HG03103 (cell line): ENCODE measurements at regions not wholly inside any gene's neighbourhood (a gene's known extent, or its start where the extent isn't known, plus 50 kb on each side); places are given as distances from the start of the nearest gene placed in this dataset.

Experiments
- ATAC-seq: cut with Tn5 transposase; IDR thresholded peaks from one replicate; pipeline ENCODE4 v1.9.1; 2021; ENCODE audit warnings: low read depth; ENCODE audit not compliant: unreplicated experiment

GRCh38 chr20:52787216-52787615 lies 184.9 kb upstream of the TSHZ2 start:
- ATAC-seq, result no peak

- ATAC-seq, result no peak
Measured at GRCh38 chr20:52785679-52786078, 186.5 kb upstream of the TSHZ2 start.

- ATAC-seq, result no peak
Measured at GRCh38 chr20:52783769-52784168, 188.4 kb upstream of the TSHZ2 start.

GRCh38 chr20:52780462-52780861 lies 191.7 kb upstream of the TSHZ2 start:
- ATAC-seq, result no peak

GRCh38 chr20:52779125-52779524 lies 193.0 kb upstream of the TSHZ2 start:
- ATAC-seq, result no peak

GRCh38 chr20:52777171-52777570 lies 195.0 kb upstream of the TSHZ2 start:
- no peak for ATAC-seq

GRCh38 chr20:52775786-52776185 lies 196.4 kb upstream of the TSHZ2 start:
- no peak for ATAC-seq

GRCh38 chr20:52768694-52769093 lies 203.5 kb upstream of the TSHZ2 start:
- ATAC-seq, result no peak

- no peak for ATAC-seq
Measured at GRCh38 chr20:52766645-52767435, 205.3 kb upstream of the TSHZ2 start.

GRCh38 chr20:52763321-52763853 lies 208.8 kb upstream of the TSHZ2 start:
- no peak for ATAC-seq

- ATAC-seq, result no peak
Measured at GRCh38 chr20:52761867-52762266, 210.3 kb upstream of the TSHZ2 start.

GRCh38 chr20:52760791-52761190 lies 211.4 kb upstream of the TSHZ2 start:
- ATAC-seq, result no peak

- ATAC-seq, result no peak
Measured at GRCh38 chr20:52757411-52757810, 214.7 kb upstream of the TSHZ2 start.

- ATAC-seq, result no peak
Measured at GRCh38 chr20:52755744-52756143, 216.4 kb upstream of the TSHZ2 start.

- ATAC-seq, result no peak
Measured at GRCh38 chr20:52754366-52754765, 217.8 kb upstream of the TSHZ2 start.

GRCh38 chr20:52752023-52752422 lies 220.1 kb upstream of the TSHZ2 start:
- no peak for ATAC-seq

- no peak for ATAC-seq
Measured at GRCh38 chr20:52751571-52751970, 220.6 kb upstream of the TSHZ2 start.

GRCh38 chr20:52749938-52750337 lies 222.2 kb upstream of the TSHZ2 start:
- ATAC-seq, result no peak

GRCh38 chr20:52748990-52749389 lies 223.2 kb upstream of the TSHZ2 start:
- ATAC-seq, result no peak

GRCh38 chr20:52748285-52748932 lies 223.7 kb upstream of the TSHZ2 start:
- ATAC-seq, result no peak

GRCh38 chr20:52747845-52748284 lies 224.3 kb upstream of the TSHZ2 start:
- ATAC-seq, result no peak

GRCh38 chr20:52746770-52747169 lies 225.4 kb upstream of the TSHZ2 start:
- no peak for ATAC-seq
